ENCODE measurements at regions not wholly inside any gene's neighbourhood (a gene's known extent, or its start where the extent isn't known, plus 50 kb on each side); places are given as distances from the start of the nearest gene placed in this dataset.

- no peaks in the 10 kb centered on the region for H3K4me1 Mint-ChIP-seq (ENCODE audit: low read depth)
- H3K27ac Mint-ChIP-seq: no peak overlapping the region
- H3K36me3 Mint-ChIP-seq (ENCODE audit: low read depth): no peaks in the 10 kb centered on the region
- intact Hi-C loops (cut with micrococcal nuclease): no loop called here
- H3K9me3 Mint-ChIP-seq: peaks cover 33% of the 10 kb centered on the region
- H3K4me3 Mint-ChIP-seq: no peak overlapping the region
- H3K27me3 Mint-ChIP-seq: no peaks in the 10 kb centered on the region
Observed at GRCh38 chr10:2761971-2762370, 305.4 kb upstream of the PFKP start.

- intact Hi-C loops (cut with micrococcal nuclease): no loop called here
- no peak overlapping the region for H3K27ac Mint-ChIP-seq
- H3K4me1 Mint-ChIP-seq (ENCODE audit: low read depth): no peaks in the 10 kb centered on the region
- no peak overlapping the region for H3K4me3 Mint-ChIP-seq
- H3K36me3 Mint-ChIP-seq (ENCODE audit: low read depth): no peaks in the 10 kb centered on the region
- H3K27me3 Mint-ChIP-seq: no peaks in the 10 kb centered on the region
- peaks cover 33% of the 10 kb centered on the region for H3K9me3 Mint-ChIP-seq
Observed at GRCh38 chr10:2761311-2761710, 306.0 kb upstream of the PFKP start.

GRCh38 chr10:2760736-2761135, 306.6 kb upstream of the PFKP start:
- no peaks in the 10 kb centered on the region for H3K4me1 Mint-ChIP-seq (ENCODE audit: low read depth)
- H3K27ac Mint-ChIP-seq: no peak overlapping the region
- H3K27me3 Mint-ChIP-seq: no peaks in the 10 kb centered on the region
- peaks cover 33% of the 10 kb centered on the region for H3K9me3 Mint-ChIP-seq
- H3K4me3 Mint-ChIP-seq: no peak overlapping the region
- intact Hi-C loops (cut with micrococcal nuclease): no loop called here
- no peaks in the 10 kb centered on the region for H3K36me3 Mint-ChIP-seq (ENCODE audit: low read depth)

GRCh38 chr10:2759233-2759632, 308.1 kb upstream of the PFKP start:
- Mint-ChIP-seq H3K27ac (no peak overlapping the region), H3K27me3 (no peaks in the 10 kb centered on the region)
- intact Hi-C loops (cut with micrococcal nuclease): no loop called here

GRCh38 chr10:2754943-2755342, 312.4 kb upstream of the PFKP start:
- intact Hi-C loops (cut with micrococcal nuclease): no loop called here
- no peaks in the 10 kb centered on the region for H3K27me3 Mint-ChIP-seq
- no peaks in the 10 kb centered on the region for H3K4me1 Mint-ChIP-seq (ENCODE audit: low read depth)
- no peak overlapping the region for H3K4me3 Mint-ChIP-seq
- no peak overlapping the region for H3K27ac Mint-ChIP-seq
- H3K9me3 Mint-ChIP-seq: peaks cover 15% of the 10 kb centered on the region
- H3K36me3 Mint-ChIP-seq (ENCODE audit: low read depth): no peaks in the 10 kb centered on the region

More at GRCh38 chr10:2759233-2759632, 308.1 kb upstream of the PFKP start:
- Mint-ChIP-seq H3K4me3 (no peak overlapping the region), H3K9me3 (peaks cover 43% of the 10 kb centered on the region), H3K36me3 (ENCODE audit: low read depth) (no peaks in the 10 kb centered on the region), H3K4me1 (ENCODE audit: low read depth) (no peaks in the 10 kb centered on the region)

- intact Hi-C loops (cut with micrococcal nuclease): no loop called here
- peaks cover 9% of the 10 kb centered on the region for H3K9me3 Mint-ChIP-seq
Observed at GRCh38 chr10:2748287-2748686, 319.1 kb upstream of the PFKP start.

GRCh38 chr10:2746638-2747037, 320.7 kb upstream of the PFKP start:
- Mint-ChIP-seq H3K27ac (no peak overlapping the region), H3K27me3 (no peaks in the 10 kb centered on the region), H3K36me3 (ENCODE audit: low read depth) (no peaks in the 10 kb centered on the region), H3K4me1 (ENCODE audit: low read depth) (no peaks in the 10 kb centered on the region), H3K4me3 (no peak overlapping the region), H3K9me3 (peaks cover 9% of the 10 kb centered on the region)
- intact Hi-C loops (cut with micrococcal nuclease): no loop called here

More at GRCh38 chr10:2748287-2748686, 319.1 kb upstream of the PFKP start:
- H3K4me3 Mint-ChIP-seq: no peak overlapping the region
- no peaks in the 10 kb centered on the region for H3K36me3 Mint-ChIP-seq (ENCODE audit: low read depth)
- H3K27me3 Mint-ChIP-seq: no peaks in the 10 kb centered on the region
- H3K4me1 Mint-ChIP-seq (ENCODE audit: low read depth): no peaks in the 10 kb centered on the region
- no peak overlapping the region for H3K27ac Mint-ChIP-seq

- Mint-ChIP-seq H3K27me3 (no peaks in the 10 kb centered on the region), H3K4me1 (ENCODE audit: low read depth) (no peaks in the 10 kb centered on the region)
- intact Hi-C loops (cut with micrococcal nuclease): no loop called here
Observed at GRCh38 chr10:2745666-2746065, 321.7 kb upstream of the PFKP start.

GRCh38 chr10:2744547-2745200, 322.7 kb upstream of the PFKP start:
- no peak overlapping the region for H3K27ac Mint-ChIP-seq
- intact Hi-C loops (cut with micrococcal nuclease): no loop called here
- H3K4me3 Mint-ChIP-seq: no peak overlapping the region
- H3K27me3 Mint-ChIP-seq: no peaks in the 10 kb centered on the region
- H3K4me1 Mint-ChIP-seq (ENCODE audit: low read depth): no peaks in the 10 kb centered on the region
- no peaks in the 10 kb centered on the region for H3K36me3 Mint-ChIP-seq (ENCODE audit: low read depth)
- H3K9me3 Mint-ChIP-seq: peaks cover 9% of the 10 kb centered on the region

More at GRCh38 chr10:2745666-2746065, 321.7 kb upstream of the PFKP start:
- Mint-ChIP-seq H3K4me3 (no peak overlapping the region), H3K27ac (no peak overlapping the region), H3K36me3 (ENCODE audit: low read depth) (no peaks in the 10 kb centered on the region), H3K9me3 (peaks cover 9% of the 10 kb centered on the region)

GRCh38 chr10:2734603-2735002, 332.7 kb upstream of the PFKP start:
- no peaks in the 10 kb centered on the region for H3K27me3 Mint-ChIP-seq
- H3K36me3 Mint-ChIP-seq (ENCODE audit: low read depth): no peaks in the 10 kb centered on the region
- H3K4me1 Mint-ChIP-seq (ENCODE audit: low read depth): no peaks in the 10 kb centered on the region
- H3K4me3 Mint-ChIP-seq: no peak overlapping the region
- intact Hi-C loops (cut with micrococcal nuclease): no loop called here
- peaks cover 31% of the 10 kb centered on the region for H3K9me3 Mint-ChIP-seq
- no peak overlapping the region for H3K27ac Mint-ChIP-seq

- peaks cover 36% of the 10 kb centered on the region for H3K9me3 Mint-ChIP-seq
- no peaks in the 10 kb centered on the region for H3K4me1 Mint-ChIP-seq (ENCODE audit: low read depth)
- intact Hi-C loops (cut with micrococcal nuclease): no loop called here
- no peak overlapping the region for H3K4me3 Mint-ChIP-seq
- H3K27me3 Mint-ChIP-seq: no peaks in the 10 kb centered on the region
- H3K27ac Mint-ChIP-seq: no peak overlapping the region
- no peaks in the 10 kb centered on the region for H3K36me3 Mint-ChIP-seq (ENCODE audit: low read depth)
Observed at GRCh38 chr10:2733278-2733963, 333.9 kb upstream of the PFKP start.

GRCh38 chr10:2731940-2732339, 335.4 kb upstream of the PFKP start:
- Mint-ChIP-seq H3K27me3 (no peaks in the 10 kb centered on the region), H3K4me1 (ENCODE audit: low read depth) (no peaks in the 10 kb centered on the region), H3K36me3 (ENCODE audit: low read depth) (no peaks in the 10 kb centered on the region), H3K9me3 (peaks cover 36% of the 10 kb centered on the region), H3K27ac (no peak overlapping the region), H3K4me3 (no peak overlapping the region)
- intact Hi-C loops (cut with micrococcal nuclease): no loop called here

- no peaks in the 10 kb centered on the region for H3K36me3 Mint-ChIP-seq (ENCODE audit: low read depth)
- H3K4me3 Mint-ChIP-seq: no peak overlapping the region
- peaks cover 28% of the 10 kb centered on the region for H3K9me3 Mint-ChIP-seq
- H3K4me1 Mint-ChIP-seq (ENCODE audit: low read depth): no peaks in the 10 kb centered on the region
- H3K27ac Mint-ChIP-seq: no peak overlapping the region
- H3K27me3 Mint-ChIP-seq: no peaks in the 10 kb centered on the region
- intact Hi-C loops (cut with micrococcal nuclease): no loop called here
Observed at GRCh38 chr10:2729197-2729596, 338.2 kb upstream of the PFKP start.

- H3K27me3 Mint-ChIP-seq: no peaks in the 10 kb centered on the region
- H3K4me3 Mint-ChIP-seq: no peak overlapping the region
- no peak overlapping the region for H3K27ac Mint-ChIP-seq
- H3K9me3 Mint-ChIP-seq: peaks cover 28% of the 10 kb centered on the region
- H3K36me3 Mint-ChIP-seq (ENCODE audit: low read depth): no peaks in the 10 kb centered on the region
- intact Hi-C loops (cut with micrococcal nuclease): no loop called here
- H3K4me1 Mint-ChIP-seq (ENCODE audit: low read depth): no peaks in the 10 kb centered on the region
Observed at GRCh38 chr10:2728087-2728486, 339.3 kb upstream of the PFKP start.

- H3K27me3 Mint-ChIP-seq: no peaks in the 10 kb centered on the region
- no peak overlapping the region for H3K27ac Mint-ChIP-seq
- H3K4me1 Mint-ChIP-seq (ENCODE audit: low read depth): no peaks in the 10 kb centered on the region
- H3K9me3 Mint-ChIP-seq: peaks cover 15% of the 10 kb centered on the region
- intact Hi-C loops (cut with micrococcal nuclease): no loop called here
- no peaks in the 10 kb centered on the region for H3K36me3 Mint-ChIP-seq (ENCODE audit: low read depth)
- H3K4me3 Mint-ChIP-seq: no peak overlapping the region
Observed at GRCh38 chr10:2716596-2716995, 350.8 kb upstream of the PFKP start.

Measured in dendritic cell treated with granulocyte-macrophage colony-stimulating factor and Interleukin-4, amounts not matched to agents 40 ng/mL and 50 ng/mL, for 4 days (primary cell).